Brain microvascular endothelial cell (primary cell): ENCODE measurements at regions not wholly inside any gene's neighbourhood (a gene's known extent, or its start where the extent isn't known, plus 50 kb on each side); places are given as distances from the start of the nearest gene placed in this dataset.

Experiments used
- DNase-seq: peaks from one replicate; pipeline ENCODE4 v3.0.0-alpha.2; 2020
- H3K27ac ChIP-seq: fragments of 250-450 bp; sonication (Bioruptor Pico); 2 replicates; pipeline ENCODE4 v1.5.1; 2020; ENCODE audit warnings: mild to moderate bottlenecking, moderate library complexity
- H3K27me3 ChIP-seq: fragments of 250-450 bp; sonication (Bioruptor Pico); replicated peaks from 2 replicates; pipeline ENCODE4 v1.5.1; 2020; ENCODE audit warnings: mild to moderate bottlenecking
- H3K36me3 ChIP-seq: fragments of 250-450 bp; sonication (Bioruptor Pico); replicated peaks from 2 replicates; pipeline ENCODE4 v1.5.1; 2020; ENCODE audit warnings: mild to moderate bottlenecking
- H3K4me3 ChIP-seq: 2 replicates; pipeline ENCODE4 v1.5.1; 2011; ENCODE audit warnings: low read depth, mild to moderate bottlenecking, control low read depth, low read length, moderate library complexity
- CTCF ChIP-seq: IDR thresholded peaks from 2 replicates; pipeline ENCODE4 v1.5.1; 2011; ENCODE audit warnings: low read depth, mild to moderate bottlenecking, moderate library complexity, low read length, control low read depth, inconsistent platforms; ENCODE audit errors: missing control alignments
- in situ Hi-C: cut with HindIII; loops from 2 replicates; pipeline ENCODE4 v1.10.0; 2017; ENCODE audit warnings: low sequenced_read_pairs, low pct_ligation_motif_present

- H3K27me3 ChIP-seq, result no peaks in the 10 kb centered on the region
- in situ Hi-C loops, result no loop called here
- no peak overlapping the region for H3K4me3 ChIP-seq
- no peak for DNase-seq
- H3K27ac ChIP-seq, result no peak overlapping the region
- H3K36me3 ChIP-seq, result no peaks in the 10 kb centered on the region
- TF ChIP-seq CTCF, result no peak
These were observed 107.0 kb upstream of the LSAMP start for GRCh38 chr3:116552246-116552645.

- no peaks in the 10 kb centered on the region for H3K27me3 ChIP-seq
- DNase-seq, result no peak
- H3K27ac ChIP-seq, result no peak overlapping the region
- TF ChIP-seq CTCF, result no peak
- H3K36me3 ChIP-seq, result no peaks in the 10 kb centered on the region
- in situ Hi-C loops, result no loop called here
- H3K4me3 ChIP-seq, result no peak overlapping the region
These were observed 108.1 kb upstream of the LSAMP start for GRCh38 chr3:116553355-116553754.

- no peak for TF ChIP-seq CTCF
- in situ Hi-C loops, result no loop called here
These were observed 116.2 kb upstream of the LSAMP start for GRCh38 chr3:116561529-116561928.

GRCh38 chr3:116563351-116563750, 118.1 kb upstream of the LSAMP start:
- no peak for DNase-seq
- TF ChIP-seq CTCF, result no peak
- no peaks in the 10 kb centered on the region for H3K27me3 ChIP-seq
- no peak overlapping the region for H3K27ac ChIP-seq
- in situ Hi-C loops, result no loop called here
- no peaks in the 10 kb centered on the region for H3K36me3 ChIP-seq
- no peak overlapping the region for H3K4me3 ChIP-seq

More at GRCh38 chr3:116561529-116561928, 116.2 kb upstream of the LSAMP start:
- no peaks in the 10 kb centered on the region for H3K36me3 ChIP-seq
- no peaks in the 10 kb centered on the region for H3K27me3 ChIP-seq
- no peak for DNase-seq
- no peak overlapping the region for H3K27ac ChIP-seq
- H3K4me3 ChIP-seq, result no peak overlapping the region

- in situ Hi-C loops, result no loop called here
- Histone ChIP-seq H3K27ac (no peak overlapping the region), H3K36me3 (no peaks in the 10 kb centered on the region), H3K4me3 (no peak overlapping the region), H3K27me3 (no peaks in the 10 kb centered on the region)
- no peak for DNase-seq
- no peak for TF ChIP-seq CTCF
These were observed 121.2 kb upstream of the LSAMP start for GRCh38 chr3:116566478-116566960.

- TF ChIP-seq CTCF, result no peak
- Histone ChIP-seq H3K27me3 (no peaks in the 10 kb centered on the region), H3K36me3 (no peaks in the 10 kb centered on the region), H3K27ac (no peak overlapping the region), H3K4me3 (no peak overlapping the region)
- in situ Hi-C loops, result no loop called here
- no peak for DNase-seq
These were observed 124.3 kb upstream of the LSAMP start for GRCh38 chr3:116569611-116570010.
